ENCODE measurements at regions not wholly inside any gene's neighbourhood (a gene's known extent, or its start where the extent isn't known, plus 50 kb on each side); places are given as distances from the start of the nearest gene placed in this dataset.

DNA sequence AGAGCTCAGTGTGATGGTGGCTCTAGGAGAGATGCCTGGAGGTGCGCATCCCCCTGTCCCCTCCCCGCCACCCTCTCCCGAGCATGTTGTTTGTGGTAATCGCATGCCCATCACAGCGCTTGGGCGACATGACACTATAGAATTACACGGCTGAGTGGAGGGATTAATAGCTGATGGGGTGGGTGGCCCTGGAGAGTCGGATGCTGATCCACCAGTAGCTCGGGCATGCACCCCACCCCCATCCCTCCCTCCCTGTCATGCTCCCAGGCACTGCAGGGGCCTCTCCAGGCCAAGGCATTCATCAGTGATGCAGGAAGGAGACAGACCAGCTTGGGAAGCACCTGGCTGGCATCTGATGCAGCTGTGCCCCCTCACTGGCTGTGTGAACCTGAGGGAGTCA is 159.0 kb upstream of the IGSF21 start:
- TF ChIP-seq POLR2A (IDR thresholded peaks at IDR 0.05) (no peak), CTCF (IDR thresholded peaks at IDR 0.05) (no peak)
- peaks cover 0 to 3% of the 10 kb centered on the region in 2 donors for H3K27me3 ChIP-seq
- DNase-seq = no peak
- H3K36me3 ChIP-seq = no peaks in the 10 kb centered on the region
- intact Hi-C loops (cut with DNase I; ENCODE audit: low total_unique reads) = no loop called here
- no peaks in the 10 kb centered on the region for H3K4me1 ChIP-seq
- H3K9me3 ChIP-seq = no peaks in the 10 kb centered on the region
- H3K27ac ChIP-seq = no peak overlapping the region
- H3K4me3 ChIP-seq = no peak overlapping the region

- Histone ChIP-seq H3K4me3 (no peak overlapping the region), H3K36me3 (no peaks in the 10 kb centered on the region), H3K27me3 (peaks cover 0 to 3% of the 10 kb centered on the region in 2 donors), H3K4me1 (no peaks in the 10 kb centered on the region), H3K9me3 (no peaks in the 10 kb centered on the region), H3K27ac (no peak overlapping the region)
- DNase-seq = no peak
- no peak for TF ChIP-seq CTCF (IDR thresholded peaks at IDR 0.05)
- TF ChIP-seq POLR2A (IDR thresholded peaks at IDR 0.05) = no peak
- intact Hi-C loops (cut with DNase I; ENCODE audit: low total_unique reads) = no loop called here
These were observed 158.1 kb upstream of the IGSF21 start for GRCh38 chr1:17949511-17949910.

- H3K4me1 ChIP-seq = no peaks in the 10 kb centered on the region
- DNase-seq = no peak
- intact Hi-C loops (cut with DNase I; ENCODE audit: low total_unique reads) = no loop called here
- peaks cover 0 to 3% of the 10 kb centered on the region in 2 donors for H3K27me3 ChIP-seq
- H3K4me3 ChIP-seq = no peak overlapping the region
- TF ChIP-seq CTCF (IDR thresholded peaks at IDR 0.05) = no peak
- no peak for TF ChIP-seq POLR2A (IDR thresholded peaks at IDR 0.05)
- no peaks in the 10 kb centered on the region for H3K9me3 ChIP-seq
- H3K27ac ChIP-seq = no peak overlapping the region
- H3K36me3 ChIP-seq = no peaks in the 10 kb centered on the region
These were observed 156.9 kb upstream of the IGSF21 start for GRCh38 chr1:17950728-17951127.

GRCh38 chr1:17952506-17952905 is 155.1 kb upstream of the IGSF21 start:
- DNase-seq = no peak
- Histone ChIP-seq H3K9me3 (no peaks in the 10 kb centered on the region), H3K27ac (no peak overlapping the region), H3K27me3 (peaks cover 0 to 3% of the 10 kb centered on the region in 2 donors), H3K4me3 (no peak overlapping the region), H3K36me3 (no peaks in the 10 kb centered on the region), H3K4me1 (no peaks in the 10 kb centered on the region)
- TF ChIP-seq CTCF (IDR thresholded peaks at IDR 0.05) = no peak
- TF ChIP-seq POLR2A (IDR thresholded peaks at IDR 0.05) = no peak
- intact Hi-C loops (cut with DNase I; ENCODE audit: low total_unique reads) = no loop called here

- intact Hi-C loops (cut with DNase I; ENCODE audit: low total_unique reads) = no loop called here
- DNase-seq = no peak
- Histone ChIP-seq H3K9me3 (no peaks in the 10 kb centered on the region), H3K27me3 (peaks cover 0 to 3% of the 10 kb centered on the region in 2 donors), H3K4me3 (no peak overlapping the region), H3K4me1 (no peaks in the 10 kb centered on the region), H3K27ac (no peak overlapping the region), H3K36me3 (no peaks in the 10 kb centered on the region)
- TF ChIP-seq CTCF (IDR thresholded peaks at IDR 0.05) = no peak
- TF ChIP-seq POLR2A (IDR thresholded peaks at IDR 0.05) = no peak
These were observed 153.7 kb upstream of the IGSF21 start for GRCh38 chr1:17953921-17954320.

All from uterus (tissue), 3 donors.